ENCODE measurements at regions not wholly inside any gene's neighbourhood (a gene's known extent, or its start where the extent isn't known, plus 50 kb on each side); places are given as distances from the start of the nearest gene placed in this dataset.

DNA sequence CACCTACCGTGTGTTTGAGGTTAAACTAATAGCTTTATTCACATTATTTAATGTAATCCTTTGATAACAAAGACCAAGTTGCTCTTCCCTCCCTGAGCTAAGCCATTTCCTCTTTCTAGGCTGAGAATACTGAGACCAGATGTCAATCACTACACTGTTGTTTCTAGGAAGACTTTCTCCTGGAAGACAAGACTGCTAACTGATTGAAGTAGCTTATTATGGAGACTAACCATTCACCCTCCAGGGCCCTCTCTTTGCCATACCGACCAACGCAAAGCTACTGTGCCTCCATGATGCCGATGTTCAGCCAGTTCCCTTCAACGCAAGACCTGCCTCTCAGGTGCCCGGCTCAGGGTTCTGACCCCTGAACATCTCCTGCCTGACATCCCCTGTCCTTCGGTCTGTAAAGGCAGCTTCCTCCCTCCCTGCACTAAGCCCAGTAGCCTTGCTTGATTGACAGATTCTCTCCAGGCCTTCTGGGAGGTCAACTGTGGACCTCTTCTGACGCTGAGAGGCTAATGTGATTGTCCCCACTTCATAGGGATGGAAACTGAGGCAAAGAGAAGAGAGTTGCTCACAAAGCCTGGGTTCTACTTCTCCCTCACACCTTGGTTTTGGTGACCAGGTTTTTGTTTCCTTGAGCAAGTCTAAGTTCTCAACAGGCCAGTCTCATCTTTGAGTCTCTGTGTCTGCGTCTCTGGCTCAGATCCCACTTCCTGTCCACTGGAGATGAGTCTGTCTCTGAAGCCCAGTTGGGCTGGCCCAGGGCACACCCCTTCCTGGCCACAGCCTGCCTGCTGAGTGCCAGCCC, 259.7 kb upstream of the IRX2 start:
- TF ChIP-seq, protein P1, sequence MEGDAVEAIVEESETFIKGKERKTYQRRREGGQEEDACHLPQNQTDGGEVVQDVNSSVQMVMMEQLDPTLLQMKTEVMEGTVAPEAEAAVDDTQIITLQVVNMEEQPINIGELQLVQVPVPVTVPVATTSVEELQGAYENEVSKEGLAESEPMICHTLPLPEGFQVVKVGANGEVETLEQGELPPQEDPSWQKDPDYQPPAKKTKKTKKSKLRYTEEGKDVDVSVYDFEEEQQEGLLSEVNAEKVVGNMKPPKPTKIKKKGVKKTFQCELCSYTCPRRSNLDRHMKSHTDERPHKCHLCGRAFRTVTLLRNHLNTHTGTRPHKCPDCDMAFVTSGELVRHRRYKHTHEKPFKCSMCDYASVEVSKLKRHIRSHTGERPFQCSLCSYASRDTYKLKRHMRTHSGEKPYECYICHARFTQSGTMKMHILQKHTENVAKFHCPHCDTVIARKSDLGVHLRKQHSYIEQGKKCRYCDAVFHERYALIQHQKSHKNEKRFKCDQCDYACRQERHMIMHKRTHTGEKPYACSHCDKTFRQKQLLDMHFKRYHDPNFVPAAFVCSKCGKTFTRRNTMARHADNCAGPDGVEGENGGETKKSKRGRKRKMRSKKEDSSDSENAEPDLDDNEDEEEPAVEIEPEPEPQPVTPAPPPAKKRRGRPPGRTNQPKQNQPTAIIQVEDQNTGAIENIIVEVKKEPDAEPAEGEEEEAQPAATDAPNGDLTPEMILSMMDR (IDR thresholded peaks at IDR 0.05) = no peak
- Histone ChIP-seq H3K36me3 (ENCODE audit: insufficient read depth in 1 of 2, low read depth in 1 of 2) (no peaks in the 10 kb centered on the region), H3K4me1 (no peaks in the 10 kb centered on the region), H3K27me3 (ENCODE audit: insufficient read depth in 3 of 3, low read length in 2 of 3) (no peaks in the 10 kb centered on the region), H3K4me3 (no peak overlapping the region), H3K9me3 (no peaks in the 10 kb centered on the region), H3K27ac (no peak overlapping the region)
- no peak for ATAC-seq
- 84 to 89% (median 89%) methylated on average over 9 of the region's 9 CpGs for WGBS, 3 donors
- DNase-seq = no peak
- intact Hi-C loops (cut with DNase I) = no loop called here

DNA sequence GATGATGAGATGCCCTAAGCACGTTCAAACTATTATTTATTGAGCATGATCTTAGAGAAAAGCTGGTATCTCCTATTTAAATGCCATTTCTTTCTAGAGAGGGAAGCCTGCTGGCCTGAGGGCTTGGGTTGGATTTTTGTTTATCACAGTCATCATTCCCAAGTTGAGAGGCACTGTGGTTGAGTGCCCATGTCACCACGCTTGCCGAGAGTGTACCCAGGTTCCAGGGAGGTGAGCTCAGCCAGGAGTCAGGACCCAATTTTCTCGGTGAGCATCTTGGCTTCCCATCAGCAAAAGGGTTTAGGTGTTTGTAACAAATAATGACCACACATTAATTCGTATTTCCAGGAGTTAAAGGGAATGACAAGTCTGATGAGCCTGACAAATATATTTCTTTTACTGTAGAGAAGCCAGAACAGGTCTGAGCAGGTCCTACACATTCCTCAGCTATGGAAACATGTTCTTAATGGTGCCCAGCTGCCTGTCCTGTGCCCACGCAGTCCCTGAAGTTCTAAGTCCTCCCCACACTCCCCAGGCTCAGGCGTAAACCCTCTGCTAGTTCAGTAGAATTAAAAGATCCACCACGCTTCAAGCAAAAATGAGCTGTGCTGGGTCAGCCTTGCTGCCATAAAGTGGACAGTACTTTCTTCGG, 258.9 kb upstream of the IRX2 start:
- ATAC-seq (no peak), DNase-seq (no peak)
- no peaks in the 10 kb centered on the region for H3K9me3 ChIP-seq
- TF ChIP-seq, protein P1 (IDR thresholded peaks at IDR 0.05) = no peak
- 67 to 72% (median 69%) methylated on average over 9 of the region's 9 CpGs for WGBS, 3 donors
- H3K36me3 ChIP-seq (ENCODE audit: insufficient read depth in 1 of 2, low read depth in 1 of 2) = no peaks in the 10 kb centered on the region
- no peak overlapping the region for H3K4me3 ChIP-seq
- no peaks in the 10 kb centered on the region for H3K4me1 ChIP-seq
- H3K27me3 ChIP-seq (ENCODE audit: insufficient read depth in 3 of 3, low read length in 2 of 3) = no peaks in the 10 kb centered on the region
- no peak overlapping the region for H3K27ac ChIP-seq
- intact Hi-C loops (cut with DNase I) = no loop called here

DNA sequence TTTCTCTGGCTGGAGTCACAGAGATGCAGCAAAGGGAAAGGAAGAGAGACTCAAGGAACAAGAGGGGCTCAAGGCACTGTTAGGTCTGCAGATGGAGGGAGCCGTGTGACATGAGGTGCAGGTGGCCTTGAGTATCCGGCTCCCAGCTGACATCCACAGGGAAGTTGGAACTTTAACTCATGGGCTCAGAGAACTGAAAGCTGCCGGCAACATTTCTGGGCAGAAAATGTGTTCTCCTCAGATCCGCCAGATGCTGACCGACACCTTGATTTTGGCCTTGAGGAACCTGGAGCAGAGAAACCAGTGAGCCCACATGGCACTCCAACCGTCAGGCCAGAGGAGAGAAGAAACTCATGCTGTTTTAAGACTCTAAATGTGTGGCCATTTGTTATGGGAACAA, 258.1 kb upstream of the IRX2 start:
- 68 to 77% (median 74%) methylated on average over 6 of the region's 6 CpGs for WGBS, 3 donors
- intact Hi-C loops (cut with DNase I) = no loop called here
- ATAC-seq (no peak), DNase-seq (no peak)
- Histone ChIP-seq H3K27ac (no peak overlapping the region), H3K36me3 (ENCODE audit: insufficient read depth in 1 of 2, low read depth in 1 of 2) (no peaks in the 10 kb centered on the region), H3K4me3 (no peak overlapping the region), H3K27me3 (ENCODE audit: insufficient read depth in 3 of 3, low read length in 2 of 3) (no peaks in the 10 kb centered on the region), H3K4me1 (no peaks in the 10 kb centered on the region), H3K9me3 (no peaks in the 10 kb centered on the region)
- TF ChIP-seq, protein P1 (IDR thresholded peaks at IDR 0.05) = no peak

DNA sequence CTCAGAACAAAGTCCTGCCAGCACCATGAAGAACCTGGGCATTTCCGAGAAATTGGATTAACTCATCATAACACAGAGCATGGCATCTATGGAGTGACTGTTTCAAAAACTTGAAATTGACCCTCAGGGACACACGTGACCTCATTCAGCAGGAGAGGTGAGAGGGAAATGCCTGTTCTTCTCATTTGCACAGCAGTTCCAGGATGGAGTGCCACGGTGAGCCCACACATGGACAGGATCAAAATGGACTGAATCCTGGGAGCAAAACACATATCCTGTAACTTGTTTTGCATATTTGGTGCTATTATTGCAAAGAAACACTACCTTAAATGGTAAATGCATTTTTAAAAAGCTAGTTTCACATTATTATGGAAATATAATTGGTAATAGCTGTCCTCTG, 256.1 kb upstream of the IRX2 start:
- H3K9me3 ChIP-seq = no peaks in the 10 kb centered on the region
- TF ChIP-seq, protein P1 (IDR thresholded peaks at IDR 0.05) = no peak
- no peaks in the 10 kb centered on the region for H3K4me1 ChIP-seq
- no peak overlapping the region for H3K4me3 ChIP-seq
- H3K27me3 ChIP-seq (ENCODE audit: insufficient read depth in 3 of 3, low read length in 2 of 3) = no peaks in the 10 kb centered on the region
- ATAC-seq (no peak), DNase-seq (no peak)
- 35 to 44% (median 37%) methylated on average over 3 of the region's 3 CpGs for WGBS, 3 donors
- no peak overlapping the region for H3K27ac ChIP-seq
- no peaks in the 10 kb centered on the region for H3K36me3 ChIP-seq (ENCODE audit: insufficient read depth in 1 of 2, low read depth in 1 of 2)
- intact Hi-C loops (cut with DNase I) = no loop called here

Measured in psoas muscle (tissue), 7 donors.